Endothelial cell of umbilical vein (primary cell): ENCODE measurements at regions not wholly inside any gene's neighbourhood (a gene's known extent, or its start where the extent isn't known, plus 50 kb on each side); places are given as distances from the start of the nearest gene placed in this dataset.

Source experiments
- BruUV-seq: library from RNA; stranded (reverse); fragments of 400-500 nt; replicated peaks from 2 replicates; lab custom pipeline; 2021; lab: Mats Ljungman, UMichigan
- CTCF ChIA-PET: fragments of 300-600, 350-600 bp; sonication (Branson Sonifier 250); formaldehyde crosslinking; loops from one replicate; lab custom pipeline; 2021; ENCODE audit warnings: antibody characterized with exemption, inconsistent platforms; lab: Charles Lee
- POLR2A ChIA-PET: fragments of 300-600, 350-600 bp; sonication (Branson Sonifier 250); formaldehyde crosslinking; loops from one replicate; lab custom pipeline; 2021; ENCODE audit warnings: antibody characterized with exemption, inconsistent platforms; lab: Charles Lee
- DNase-seq: peaks from one replicate; pipeline ENCODE4 v3.0.0-alpha.2; 2011; ENCODE audit warnings: low read depth, low spot score
- FAIRE-seq: peaks from 2 replicates; lab custom pipeline; 2011; peaks lifted over from hg19 to GRCh38; lab: Jason Lieb, UNC
- H2AFZ ChIP-seq: 2 replicates; pipeline ENCODE4 v1.6.0; 2012; ENCODE audit warnings: low read depth, low read length, control low read depth, inconsistent platforms
- H3K27ac ChIP-seq: 2 replicates; pipeline ENCODE4 v1.5.1; 2011; ENCODE audit warnings: low read depth, mild to moderate bottlenecking, control low read depth, low read length, moderate library complexity; ENCODE audit not compliant: insufficient read depth
- H3K27me3 ChIP-seq, 2 experiments: 2 replicates each; pipeline versions ENCODE4 v1.6.0 to v1.6.1; 2011; ENCODE audit warnings: low read length in 2 of 2, mixed read lengths in 1 of 2; ENCODE audit not compliant: control insufficient read depth in 2 of 2, insufficient read depth in 2 of 2
- H3K36me3 ChIP-seq, 2 experiments: 2 replicates in 1 of 2; 3 replicates in 1 of 2; pipeline ENCODE4 v1.5.1; 2011; ENCODE audit warnings: low read length in 2 of 2, mild to moderate bottlenecking in 1 of 2, moderate library complexity in 1 of 2; ENCODE audit not compliant: control insufficient read depth in 2 of 2, insufficient read depth in 2 of 2; ENCODE audit errors: extremely low read depth in 1 of 2
- H3K4me1 ChIP-seq: 3 replicates; pipeline ENCODE4 v1.5.1; 2011; ENCODE audit warnings: mild to moderate bottlenecking, low read length; ENCODE audit not compliant: control insufficient read depth, insufficient read depth; ENCODE audit errors: extremely low read depth
- H3K4me2 ChIP-seq: 2 replicates; pipeline ENCODE4 v1.6.1; 2011; ENCODE audit warnings: low read length, control low read depth, mixed read lengths; ENCODE audit not compliant: insufficient read depth
- H3K4me3 ChIP-seq, 3 experiments: fragments of 200-600 bp in 1 of 3; sonication (generic), shearing (Covaris generic) in 1 of 3; replicated peaks in 1 of 3; 2 replicates each; pipeline ENCODE4 v1.5.1; 2011 to 2016; ENCODE audit warnings: control low read depth in 3 of 3, low read length in 3 of 3, mild to moderate bottlenecking in 2 of 3, inconsistent platforms in 1 of 3, low read depth in 1 of 3, moderate library complexity in 1 of 3; ENCODE audit not compliant: insufficient read depth in 1 of 3
- H3K79me2 ChIP-seq: 2 replicates; pipeline ENCODE4 v1.6.0; 2012; ENCODE audit warnings: low read length, inconsistent platforms; ENCODE audit not compliant: control insufficient read depth, insufficient read depth
- H3K9ac ChIP-seq: replicated peaks from 2 replicates; pipeline ENCODE3; 2011; ENCODE audit warnings: low read length, control low read depth; ENCODE audit not compliant: insufficient read depth; ENCODE audit errors: extremely low read depth
- H3K9me1 ChIP-seq: replicated peaks from 3 replicates; pipeline ENCODE4 v1.6.0; 2011; ENCODE audit warnings: mild to moderate bottlenecking, low read length; ENCODE audit not compliant: control insufficient read depth, insufficient read depth; ENCODE audit errors: extremely low read depth
- H3K9me3 ChIP-seq: replicated peaks from 2 replicates; pipeline ENCODE4 v1.5.1; 2012; ENCODE audit warnings: low read length, inconsistent platforms; ENCODE audit not compliant: control insufficient read depth, insufficient read depth
- H4K20me1 ChIP-seq: replicated peaks from 2 replicates; pipeline ENCODE3; 2011; ENCODE audit warnings: mild to moderate bottlenecking, low read length; ENCODE audit not compliant: control insufficient read depth, insufficient read depth; ENCODE audit errors: extremely low read depth
- EZH2 ChIP-seq: IDR thresholded peaks from 2 replicates; pipeline ENCODE4 v1.6.1; 2012; ENCODE audit warnings: borderline replicate concordance, low read depth, mild to moderate bottlenecking, moderate library complexity, low read length, inconsistent platforms; ENCODE audit not compliant: severe bottlenecking
- FOS ChIP-seq: IDR thresholded peaks from 2 replicates; pipeline ENCODE4 v1.6.1; 2011; ENCODE audit warnings: mild to moderate bottlenecking, low read length, moderate library complexity, borderline replicate concordance; ENCODE audit not compliant: insufficient read depth
- GATA2 ChIP-seq: IDR thresholded peaks from 2 replicates; pipeline ENCODE4 v1.7.0; 2011; ENCODE audit warnings: low read depth, mild to moderate bottlenecking, moderate library complexity, mixed read lengths, low read length; ENCODE audit not compliant: insufficient read length, insufficient read depth
- JUN ChIP-seq: IDR thresholded peaks from 2 replicates; pipeline ENCODE4 v1.6.1; 2011; ENCODE audit warnings: borderline replicate concordance, low read depth; ENCODE audit not compliant: insufficient read length, insufficient read depth
- MYC ChIP-seq: IDR thresholded peaks from one replicate; pipeline ENCODE4 v1.6.1; 2011; ENCODE audit warnings: mild to moderate bottlenecking, low read depth, low read length
- POLR2A ChIP-seq: IDR thresholded peaks from 2 replicates; pipeline ENCODE4 v1.6.1; 2012; ENCODE audit warnings: low read depth, mild to moderate bottlenecking, control low read depth, low read length
- POLR2AphosphoS5 ChIP-seq: IDR thresholded peaks from 2 replicates; pipeline ENCODE4 v1.6.1; 2012; ENCODE audit warnings: low read depth, mild to moderate bottlenecking, control low read depth, low read length, moderate library complexity; ENCODE audit not compliant: insufficient read depth
- dilution Hi-C: fragments of 300-500 bp; cut with MboI; formaldehyde crosslinking; loops from one replicate; pipeline ENCODE4 v1.15.0; 2019; ENCODE audit warnings: low sequenced_read_pairs; ENCODE audit not compliant: extremely low pct_ligation_motif_present
- intact Hi-C: fragments of 100-400 bp; cut with micrococcal nuclease; formaldehyde crosslinking; loops from one replicate; pipeline ENCODE4 v1.10.0; 2022
- TF ChIP-seq, protein P1 (sequence below): IDR thresholded peaks from 2 replicates; pipeline ENCODE4 v1.6.1; 2011; ENCODE audit not compliant: insufficient read depth, insufficient read length
- TF ChIP-seq, protein P2 (sequence below), 2 donors: IDR thresholded peaks; 1 replicate in 1 of 2; 2 replicates in 1 of 2; pipeline ENCODE4 v1.5.1; 2011; ENCODE audit warnings: low read length in 2 of 2, mild to moderate bottlenecking in 2 of 2, moderate library complexity in 2 of 2, control low read depth in 1 of 2, inconsistent platforms in 1 of 2, low read depth in 1 of 2; ENCODE audit not compliant: insufficient read depth in 1 of 2; ENCODE audit errors: extremely low read depth in 1 of 2

DNA sequence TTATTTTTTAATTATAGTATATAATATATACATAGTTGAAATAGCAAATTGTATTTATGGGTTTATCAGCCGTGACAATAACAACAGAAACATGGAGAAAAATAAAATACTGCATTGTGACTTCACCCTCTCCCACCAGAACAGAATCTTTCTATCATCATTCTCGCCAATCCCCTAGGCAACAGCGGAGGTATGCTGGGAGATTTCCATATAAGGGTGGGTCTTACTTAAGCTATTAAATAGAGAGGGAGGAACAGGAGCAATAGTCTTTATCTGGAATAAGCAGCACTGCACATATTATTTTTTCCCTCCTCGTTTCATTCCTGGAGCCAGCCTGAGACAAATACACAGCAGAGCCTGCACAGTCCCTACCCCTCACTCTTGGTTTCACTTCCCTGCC lies 1214.9 kb downstream of the XPNPEP1 start:
- H4K20me1 ChIP-seq = no peaks in the 10 kb centered on the region
- intact Hi-C loops (no loop called here), dilution Hi-C loops (no loop called here)
- H3K4me1 ChIP-seq = no peaks in the 10 kb centered on the region
- no peak overlapping the region for H3K4me3 ChIP-seq
- FAIRE-seq (no peak), DNase-seq (no peak)
- H3K27ac ChIP-seq = no peak overlapping the region
- H3K9me3 ChIP-seq = peaks cover 3% of the 10 kb centered on the region
- ChIA-PET CTCF (no interaction called here), POLR2A (no interaction called here)
- TF ChIP-seq JUN = no peak
- TF ChIP-seq FOS = no peak
- TF ChIP-seq, protein P1, sequence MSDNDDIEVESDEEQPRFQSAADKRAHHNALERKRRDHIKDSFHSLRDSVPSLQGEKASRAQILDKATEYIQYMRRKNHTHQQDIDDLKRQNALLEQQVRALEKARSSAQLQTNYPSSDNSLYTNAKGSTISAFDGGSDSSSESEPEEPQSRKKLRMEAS = no peak
- no peak for TF ChIP-seq MYC
- no peak for TF ChIP-seq GATA2
- no peak for TF ChIP-seq EZH2
- no peak for TF ChIP-seq POLR2AphosphoS5
- TF ChIP-seq, protein P2, sequence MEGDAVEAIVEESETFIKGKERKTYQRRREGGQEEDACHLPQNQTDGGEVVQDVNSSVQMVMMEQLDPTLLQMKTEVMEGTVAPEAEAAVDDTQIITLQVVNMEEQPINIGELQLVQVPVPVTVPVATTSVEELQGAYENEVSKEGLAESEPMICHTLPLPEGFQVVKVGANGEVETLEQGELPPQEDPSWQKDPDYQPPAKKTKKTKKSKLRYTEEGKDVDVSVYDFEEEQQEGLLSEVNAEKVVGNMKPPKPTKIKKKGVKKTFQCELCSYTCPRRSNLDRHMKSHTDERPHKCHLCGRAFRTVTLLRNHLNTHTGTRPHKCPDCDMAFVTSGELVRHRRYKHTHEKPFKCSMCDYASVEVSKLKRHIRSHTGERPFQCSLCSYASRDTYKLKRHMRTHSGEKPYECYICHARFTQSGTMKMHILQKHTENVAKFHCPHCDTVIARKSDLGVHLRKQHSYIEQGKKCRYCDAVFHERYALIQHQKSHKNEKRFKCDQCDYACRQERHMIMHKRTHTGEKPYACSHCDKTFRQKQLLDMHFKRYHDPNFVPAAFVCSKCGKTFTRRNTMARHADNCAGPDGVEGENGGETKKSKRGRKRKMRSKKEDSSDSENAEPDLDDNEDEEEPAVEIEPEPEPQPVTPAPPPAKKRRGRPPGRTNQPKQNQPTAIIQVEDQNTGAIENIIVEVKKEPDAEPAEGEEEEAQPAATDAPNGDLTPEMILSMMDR (IDR thresholded peaks at IDR 0.05; ENCODE audit: extremely low read depth in 1 of 2, insufficient read depth in 1 of 2, low read depth in 1 of 2, low read length in 2 of 2) = no peak
- TF ChIP-seq POLR2A = no peak
- no peaks in the 10 kb centered on the region for H3K9me1 ChIP-seq
- no peaks in the 10 kb centered on the region for H3K79me2 ChIP-seq
- no peak overlapping the region for H3K4me2 ChIP-seq
- H3K27me3 ChIP-seq = no peaks in the 10 kb centered on the region
- BruUV-seq = no TSS peak
- no peak overlapping the region for H2AFZ ChIP-seq
- no peak overlapping the region for H3K9ac ChIP-seq
- no peaks in the 10 kb centered on the region for H3K36me3 ChIP-seq
